OCI-LY7 (cell line): ENCODE measurements at regions not wholly inside any gene's neighbourhood (a gene's known extent, or its start where the extent isn't known, plus 50 kb on each side); places are given as distances from the start of the nearest gene placed in this dataset.

Experiments
- BruUV-seq: library from RNA; stranded (reverse); fragments of 400-500 nt; replicated peaks from 2 replicates; lab custom pipeline; 2021; lab: Mats Ljungman, UMichigan
- CTCF ChIA-PET: fragments of 300-600 bp; sonication (Branson Sonifier 250); formaldehyde crosslinking; loops from one replicate; lab custom pipeline; 2022; ENCODE audit warnings: antibody characterized with exemption; ENCODE audit not compliant: unreplicated experiment; lab: Charles Lee
- POLR2A ChIA-PET: fragments of 300-600 bp; sonication (Branson Sonifier 250); formaldehyde crosslinking; loops from one replicate; lab custom pipeline; 2022; ENCODE audit warnings: antibody characterized with exemption; lab: Charles Lee
- DNase-seq: peaks from one replicate; pipeline ENCODE4 v3.0.0-alpha.2; 2015; ENCODE audit warnings: low spot score
- H2AFZ ChIP-seq: fragments of 200-600 bp; sonication (generic), shearing (Covaris generic); 2 replicates; pipeline ENCODE4 v1.6.1; 2014; ENCODE audit warnings: mild to moderate bottlenecking, antibody characterized with exemption, low read length, moderate library complexity
- H3K27ac ChIP-seq: fragments of 200-600 bp; sonication (generic); 2 replicates; pipeline ENCODE4 v1.5.1; 2014; ENCODE audit warnings: mixed run types, low read depth, mild to moderate bottlenecking, moderate library complexity, low read length, inconsistent platforms; ENCODE audit not compliant: poor library complexity, severe bottlenecking
- H3K36me3 ChIP-seq: fragments of 200-600 bp; sonication (generic); 2 replicates; pipeline ENCODE4 v1.6.1; 2014; ENCODE audit warnings: mild to moderate bottlenecking, antibody characterized with exemption, low read length, moderate library complexity, mixed read lengths; ENCODE audit not compliant: insufficient read depth
- H3K4me1 ChIP-seq: fragments of 200-600 bp; sonication (generic); 2 replicates; pipeline ENCODE4 v1.5.1; 2014; ENCODE audit warnings: mild to moderate bottlenecking, low read length; ENCODE audit not compliant: insufficient read depth, poor library complexity, severe bottlenecking
- H3K4me2 ChIP-seq: fragments of 200-600 bp; sonication (generic); 2 replicates; pipeline ENCODE4 v1.6.1; 2014; ENCODE audit warnings: mild to moderate bottlenecking, low read length
- H3K4me3 ChIP-seq: fragments of 200-600 bp; sonication (generic); 2 replicates; pipeline ENCODE4 v1.5.1; 2014; ENCODE audit warnings: mild to moderate bottlenecking, low read depth, low read length; ENCODE audit not compliant: poor library complexity, severe bottlenecking
- H3K79me2 ChIP-seq: fragments of 200-600 bp; sonication (generic); 2 replicates; pipeline ENCODE4 v1.6.1; 2016; ENCODE audit warnings: low read depth, mild to moderate bottlenecking, low read length, moderate library complexity, mixed read lengths; ENCODE audit not compliant: insufficient read depth
- H3K9me2 ChIP-seq: fragments of 200-600 bp; sonication (generic); 2 replicates; pipeline ENCODE4 v1.6.1; 2016; ENCODE audit warnings: mild to moderate bottlenecking, low read length, mixed read lengths; ENCODE audit not compliant: insufficient read depth
- H3K9me3 ChIP-seq: fragments of 200-600 bp; sonication (generic); 2 replicates; pipeline ENCODE4 v1.6.1; 2014; ENCODE audit warnings: mild to moderate bottlenecking, mixed run types, low read length, mixed read lengths
- H4K20me1 ChIP-seq: fragments of 200-600 bp; sonication (generic); 2 replicates; pipeline ENCODE4 v1.6.1; 2014; ENCODE audit warnings: mild to moderate bottlenecking, antibody characterized with exemption, low read length, moderate library complexity, mixed read lengths; ENCODE audit not compliant: insufficient read depth
- EZH2phosphoT487 ChIP-seq: fragments of 200-600 bp; sonication (generic); IDR thresholded peaks from 2 replicates; pipeline ENCODE4 v1.6.1; 2018; ENCODE audit warnings: low read depth, borderline replicate concordance, mild to moderate bottlenecking, mixed run types, antibody characterized with exemption, low read length, moderate library complexity, mixed read lengths
- intact Hi-C: fragments of 100-400 bp; cut with micrococcal nuclease; formaldehyde crosslinking; loops from one replicate; pipeline ENCODE4 v1.10.0; 2022; ENCODE audit not compliant: unreplicated experiment
- TF ChIP-seq, protein P1 (sequence below): fragments of 200-600 bp; sonication (generic); conservative IDR thresholded peaks from 2 replicates; pipeline ENCODE4 v1.5.1; 2014; ENCODE audit warnings: mild to moderate bottlenecking, antibody characterized with exemption, low read length, moderate library complexity, mixed read lengths

DNA sequence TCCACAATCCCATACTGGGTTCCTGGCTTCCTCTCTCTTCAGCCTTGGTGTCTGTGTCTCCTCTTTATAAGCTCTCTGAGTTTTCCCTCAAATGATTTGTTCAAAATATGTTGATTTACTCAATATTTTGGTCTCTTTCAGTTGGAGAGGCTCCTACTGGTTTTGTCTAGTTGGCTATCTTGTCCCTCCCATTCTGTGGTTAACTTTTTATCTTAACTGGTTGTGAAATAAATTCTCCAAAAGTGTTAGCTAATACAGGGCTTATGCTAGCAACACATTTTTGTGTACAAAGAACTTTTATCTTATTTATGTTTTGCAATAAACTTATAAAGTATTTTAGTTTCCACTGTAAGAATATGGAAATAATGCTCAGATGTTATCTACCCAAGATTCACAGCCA is 200.9 kb downstream of the AASDHPPT start:
- Histone ChIP-seq H2AFZ (no peak overlapping the region), H3K79me2 (no peaks in the 10 kb centered on the region), H3K36me3 (no peaks in the 10 kb centered on the region), H3K4me3 (no peak overlapping the region), H4K20me1 (no peaks in the 10 kb centered on the region), H3K9me2 (no peaks in the 10 kb centered on the region), H3K9me3 (no peaks in the 10 kb centered on the region), H3K27ac (no peak overlapping the region), H3K4me1 (no peaks in the 10 kb centered on the region), H3K4me2 (no peak overlapping the region)
- CTCF ChIA-PET, result no interaction called here
- no TSS peak for BruUV-seq
- no peak for TF ChIP-seq EZH2phosphoT487
- TF ChIP-seq, protein P1, sequence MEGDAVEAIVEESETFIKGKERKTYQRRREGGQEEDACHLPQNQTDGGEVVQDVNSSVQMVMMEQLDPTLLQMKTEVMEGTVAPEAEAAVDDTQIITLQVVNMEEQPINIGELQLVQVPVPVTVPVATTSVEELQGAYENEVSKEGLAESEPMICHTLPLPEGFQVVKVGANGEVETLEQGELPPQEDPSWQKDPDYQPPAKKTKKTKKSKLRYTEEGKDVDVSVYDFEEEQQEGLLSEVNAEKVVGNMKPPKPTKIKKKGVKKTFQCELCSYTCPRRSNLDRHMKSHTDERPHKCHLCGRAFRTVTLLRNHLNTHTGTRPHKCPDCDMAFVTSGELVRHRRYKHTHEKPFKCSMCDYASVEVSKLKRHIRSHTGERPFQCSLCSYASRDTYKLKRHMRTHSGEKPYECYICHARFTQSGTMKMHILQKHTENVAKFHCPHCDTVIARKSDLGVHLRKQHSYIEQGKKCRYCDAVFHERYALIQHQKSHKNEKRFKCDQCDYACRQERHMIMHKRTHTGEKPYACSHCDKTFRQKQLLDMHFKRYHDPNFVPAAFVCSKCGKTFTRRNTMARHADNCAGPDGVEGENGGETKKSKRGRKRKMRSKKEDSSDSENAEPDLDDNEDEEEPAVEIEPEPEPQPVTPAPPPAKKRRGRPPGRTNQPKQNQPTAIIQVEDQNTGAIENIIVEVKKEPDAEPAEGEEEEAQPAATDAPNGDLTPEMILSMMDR, result no peak
- POLR2A ChIA-PET, result no interaction called here
- no peak for DNase-seq
- intact Hi-C loops, result no loop called here

DNA sequence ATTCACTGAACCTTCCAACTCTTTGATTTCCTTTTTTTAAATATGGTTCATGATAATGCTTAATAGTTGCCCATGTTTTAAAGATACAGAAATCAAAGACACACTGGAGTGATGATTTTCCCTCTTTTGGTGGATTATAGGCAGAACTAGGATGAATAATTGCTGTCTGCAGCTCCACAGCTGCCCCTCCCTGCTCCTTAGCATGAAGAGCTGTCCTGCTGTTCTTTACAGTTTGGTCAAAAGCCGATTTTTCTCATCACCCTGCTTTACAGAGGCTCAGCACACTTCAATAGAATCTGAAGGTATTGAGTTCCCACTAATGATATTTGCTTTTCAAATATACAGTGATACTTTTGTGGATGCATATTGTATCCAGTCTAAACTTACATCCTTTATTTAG is 202.6 kb downstream of the AASDHPPT start:
- no peaks in the 10 kb centered on the region for H4K20me1 ChIP-seq
- no peak overlapping the region for H3K4me2 ChIP-seq
- no peak overlapping the region for H3K4me3 ChIP-seq
- H3K4me1 ChIP-seq, result no peaks in the 10 kb centered on the region
- TF ChIP-seq, protein P1, result no peak
- TF ChIP-seq EZH2phosphoT487, result no peak
- BruUV-seq, result no TSS peak
- H3K9me2 ChIP-seq, result no peaks in the 10 kb centered on the region
- H2AFZ ChIP-seq, result no peak overlapping the region
- intact Hi-C loops, result no loop called here
- no peaks in the 10 kb centered on the region for H3K79me2 ChIP-seq
- CTCF ChIA-PET, result no interaction called here
- H3K9me3 ChIP-seq, result no peaks in the 10 kb centered on the region
- no peak overlapping the region for H3K27ac ChIP-seq
- DNase-seq, result no peak
- no peaks in the 10 kb centered on the region for H3K36me3 ChIP-seq
- POLR2A ChIA-PET, result no interaction called here

DNA sequence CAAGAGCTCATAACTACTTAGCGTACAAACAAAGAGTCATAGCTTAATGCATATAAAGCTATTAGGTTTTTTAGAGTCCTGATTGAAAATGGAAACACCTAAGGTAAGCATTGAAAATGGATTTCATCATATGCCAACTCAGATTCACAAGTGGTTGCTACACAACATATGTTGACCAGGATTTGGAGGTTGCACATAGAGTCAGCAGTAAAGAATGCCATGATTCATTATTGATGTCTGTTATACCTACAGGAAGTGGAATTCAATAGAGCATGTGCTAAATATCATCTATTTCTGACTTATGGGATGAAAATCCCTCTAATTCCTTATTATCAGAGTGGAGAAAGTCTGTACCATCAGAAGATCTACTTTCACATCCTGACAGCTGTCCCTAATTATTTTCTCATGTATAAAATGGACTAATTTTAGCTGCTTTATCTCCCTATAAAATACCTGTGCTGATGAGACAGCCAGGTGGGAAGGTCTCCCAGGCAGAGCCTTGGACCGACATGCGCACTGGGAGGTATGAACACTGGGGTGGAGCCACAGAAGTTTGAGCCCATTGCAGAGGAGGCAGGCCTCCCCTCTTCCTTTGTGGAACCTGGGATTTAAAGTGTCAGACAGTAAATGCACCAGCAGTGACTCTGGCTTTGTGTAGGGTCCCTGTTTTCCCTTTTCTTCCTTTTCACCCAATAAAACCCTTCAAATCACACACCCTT is 204.2 kb downstream of the AASDHPPT start:
- Histone ChIP-seq H3K9me3 (no peaks in the 10 kb centered on the region), H4K20me1 (no peaks in the 10 kb centered on the region), H3K4me1 (no peaks in the 10 kb centered on the region), H3K4me2 (no peak overlapping the region), H3K79me2 (no peaks in the 10 kb centered on the region), H2AFZ (no peak overlapping the region), H3K27ac (no peak overlapping the region), H3K9me2 (no peaks in the 10 kb centered on the region), H3K36me3 (no peaks in the 10 kb centered on the region), H3K4me3 (no peak overlapping the region)
- ChIA-PET POLR2A (no interaction called here), CTCF (no interaction called here)
- TF ChIP-seq, protein P1, result no peak
- TF ChIP-seq EZH2phosphoT487, result no peak
- no TSS peak for BruUV-seq
- no peak for DNase-seq
- intact Hi-C loops, result no loop called here
